ENCODE measurements at regions not wholly inside any gene's neighbourhood (a gene's known extent, or its start where the extent isn't known, plus 50 kb on each side); places are given as distances from the start of the nearest gene placed in this dataset.

DNA sequence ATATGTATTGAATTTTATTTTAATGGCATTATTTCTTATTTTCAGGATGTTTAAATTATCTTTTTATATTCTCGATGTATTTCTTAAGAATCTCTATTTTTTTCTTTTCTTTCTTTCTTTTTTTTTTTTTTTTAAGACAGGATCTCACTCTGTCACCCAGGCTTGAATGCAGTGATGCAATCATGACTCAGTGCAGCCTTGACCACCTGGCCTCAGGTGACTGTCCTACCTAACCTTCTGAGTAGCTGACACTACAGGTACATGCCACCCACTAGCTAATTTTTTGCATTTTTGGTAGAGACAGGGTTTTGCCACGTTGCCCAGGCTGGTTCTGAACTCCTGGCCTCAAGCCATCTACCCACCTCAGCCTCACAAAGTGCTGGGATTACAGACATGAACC, 143.8 kb upstream of the LAMA2 start:
- H3K23ac ChIP-seq (ENCODE audit: insufficient read length, low read depth, low read length): no peak overlapping the region
- no peak overlapping the region for H2BK120ac ChIP-seq (ENCODE audit: low read depth, low read length, poor library complexity, severe bottlenecking)
- no peak overlapping the region for H3K4ac ChIP-seq (ENCODE audit: low read depth, low read length)
- H3K14ac ChIP-seq (ENCODE audit: insufficient read depth, low read length): no peak overlapping the region
- H2BK12ac ChIP-seq (ENCODE audit: insufficient read length, low read depth, low read length): no peak overlapping the region
- no peak overlapping the region for H3K27ac ChIP-seq (ENCODE audit: insufficient read length, low read depth, low read length)
- H3K9me3 Mint-ChIP-seq: peaks cover 26 to 31% of the 10 kb centered on the region in 2 experiments
- peaks cover 6% of the 10 kb centered on the region for H3K4me1 ChIP-seq (ENCODE audit: insufficient read depth, low read length)
- H3K23me2 ChIP-seq (ENCODE audit: insufficient read length, low read depth, low read length, poor library complexity, severe bottlenecking): no peaks in the 10 kb centered on the region
- H3K9me3 ChIP-seq (ENCODE audit: control insufficient read depth, low read depth, low read length): no peaks in the 10 kb centered on the region
- peaks cover 25 to 34% (median 27%) of the 10 kb centered on the region in 3 experiments for H3K36me3 Mint-ChIP-seq (ENCODE audit: insufficient read depth in 1 of 3, low read depth in 3 of 3)
- no peak overlapping the region for H3K9ac ChIP-seq (ENCODE audit: extremely low read depth, insufficient read length, low read length)
- peaks cover 27 to 40% of the 10 kb centered on the region in 2 experiments for H3K4me1 Mint-ChIP-seq
- H3K18ac ChIP-seq (ENCODE audit: insufficient read length, low read depth, low read length): no peak overlapping the region
- no peaks in the 10 kb centered on the region for H3K27me3 Mint-ChIP-seq (ENCODE audit: low read depth)
- no peak overlapping the region for H4K8ac ChIP-seq (replicated peaks; ENCODE audit: insufficient read length, low read depth, low read length)
- H2BK20ac ChIP-seq (ENCODE audit: low read depth, low read length, poor library complexity, severe bottlenecking): no peak overlapping the region
- no peaks in the 10 kb centered on the region for H4K20me1 ChIP-seq (ENCODE audit: control insufficient read depth, insufficient read depth, insufficient read length)
- H2AK5ac ChIP-seq (ENCODE audit: insufficient read length, low read length): no peak overlapping the region
- H3K56ac ChIP-seq (ENCODE audit: insufficient read length, low read depth, low read length): no peak overlapping the region
- no peak overlapping the region for H4K5ac ChIP-seq (ENCODE audit: insufficient read length, low read depth, low read length)
- H3K79me1 ChIP-seq (ENCODE audit: insufficient read depth, low read depth, low read length, poor library complexity, severe bottlenecking): no peaks in the 10 kb centered on the region
- no peak overlapping the region for H2BK15ac ChIP-seq (ENCODE audit: low read depth, low read length)
- DNase-seq: no peak
- no peak overlapping the region for H2BK5ac ChIP-seq (ENCODE audit: insufficient read length, low read length)
- H3K79me2 ChIP-seq (ENCODE audit: insufficient read depth, low read length): no peaks in the 10 kb centered on the region
- no peak overlapping the region for H4K91ac ChIP-seq (ENCODE audit: insufficient read length, low read depth, low read length)
- no peak overlapping the region for H2AFZ ChIP-seq (ENCODE audit: low read length)
- H3K27ac Mint-ChIP-seq: no peak overlapping the region; a peak in 2 of 7 replicates
- no peaks in the 10 kb centered on the region for H3K27me3 ChIP-seq (ENCODE audit: insufficient read depth, low read length)
- H3K4me3 Mint-ChIP-seq: no peak overlapping the region
- no peak overlapping the region for H3K4me2 ChIP-seq (ENCODE audit: insufficient read depth, insufficient read length, low read length)
- TF ChIP-seq CTCF (conservative IDR thresholded peaks at IDR 0.05): no peak
- no peak overlapping the region for H3T11ph ChIP-seq (ENCODE audit: low read length)
- no CpG with 5 or more reads among the region's 2 CpGs for WGBS (ENCODE audit: extremely low coverage, insufficient read length, low lambda C conversion rate)
